ENCODE measurements at regions not wholly inside any gene's neighbourhood (a gene's known extent, or its start where the extent isn't known, plus 50 kb on each side); places are given as distances from the start of the nearest gene placed in this dataset.
"Not testable (repeated sequence)": the region's sequence is repeated elsewhere in the genome, so short reads cannot be mapped to it uniquely, and the experiment has no call there.

- Histone ChIP-seq H3K4me3 (no peak overlapping the region), H3K36me3 (ENCODE audit: low read depth) (no peaks in the 10 kb centered on the region), H3K9me2 (ENCODE audit: insufficient read depth) (no peaks in the 10 kb centered on the region), H4K20me1 (ENCODE audit: insufficient read depth) (no peaks in the 10 kb centered on the region), H2AFZ (no peak overlapping the region), H3K27ac (no peak overlapping the region), H3K79me2 (ENCODE audit: low read depth) (no peaks in the 10 kb centered on the region), H3K9me3 (ENCODE audit: insufficient read depth, low read depth) (no peaks in the 10 kb centered on the region), H3K27me3 (ENCODE audit: insufficient read depth, low read depth) (no peaks in the 10 kb centered on the region), H3F3A (ENCODE audit: insufficient read depth, low read depth) (no peaks in the 10 kb centered on the region), H3K4me2 (no peak overlapping the region), H3K4me1 (replicated peaks; ENCODE audit: insufficient read depth) (no peaks in the 10 kb centered on the region)
- ChIA-PET CTCF (no interaction called here), POLR2A (ENCODE audit: unreplicated experiment) (no interaction called here)
- BruUV-seq (replicated peaks): no TSS peak
- peak; percentile 14 to 35 for DNase-seq
- intact Hi-C loops (cut with micrococcal nuclease; ENCODE audit: unreplicated experiment): loop anchor here (5.0 to 10.0 kb wide), 2 partner anchors 269 to 427 kb away; no protein-coding TSS in a partner anchor
- TF ChIP-seq, protein P1, sequence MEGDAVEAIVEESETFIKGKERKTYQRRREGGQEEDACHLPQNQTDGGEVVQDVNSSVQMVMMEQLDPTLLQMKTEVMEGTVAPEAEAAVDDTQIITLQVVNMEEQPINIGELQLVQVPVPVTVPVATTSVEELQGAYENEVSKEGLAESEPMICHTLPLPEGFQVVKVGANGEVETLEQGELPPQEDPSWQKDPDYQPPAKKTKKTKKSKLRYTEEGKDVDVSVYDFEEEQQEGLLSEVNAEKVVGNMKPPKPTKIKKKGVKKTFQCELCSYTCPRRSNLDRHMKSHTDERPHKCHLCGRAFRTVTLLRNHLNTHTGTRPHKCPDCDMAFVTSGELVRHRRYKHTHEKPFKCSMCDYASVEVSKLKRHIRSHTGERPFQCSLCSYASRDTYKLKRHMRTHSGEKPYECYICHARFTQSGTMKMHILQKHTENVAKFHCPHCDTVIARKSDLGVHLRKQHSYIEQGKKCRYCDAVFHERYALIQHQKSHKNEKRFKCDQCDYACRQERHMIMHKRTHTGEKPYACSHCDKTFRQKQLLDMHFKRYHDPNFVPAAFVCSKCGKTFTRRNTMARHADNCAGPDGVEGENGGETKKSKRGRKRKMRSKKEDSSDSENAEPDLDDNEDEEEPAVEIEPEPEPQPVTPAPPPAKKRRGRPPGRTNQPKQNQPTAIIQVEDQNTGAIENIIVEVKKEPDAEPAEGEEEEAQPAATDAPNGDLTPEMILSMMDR (conservative IDR thresholded peaks at IDR 0.05): no peak
- no peak for TF ChIP-seq EZH2 (IDR thresholded peaks at IDR 0.05; ENCODE audit: low read depth)
Measured at GRCh38 chr4:117135634-117136354, 50.4 kb upstream of the TRAM1L1 start.

DNA sequence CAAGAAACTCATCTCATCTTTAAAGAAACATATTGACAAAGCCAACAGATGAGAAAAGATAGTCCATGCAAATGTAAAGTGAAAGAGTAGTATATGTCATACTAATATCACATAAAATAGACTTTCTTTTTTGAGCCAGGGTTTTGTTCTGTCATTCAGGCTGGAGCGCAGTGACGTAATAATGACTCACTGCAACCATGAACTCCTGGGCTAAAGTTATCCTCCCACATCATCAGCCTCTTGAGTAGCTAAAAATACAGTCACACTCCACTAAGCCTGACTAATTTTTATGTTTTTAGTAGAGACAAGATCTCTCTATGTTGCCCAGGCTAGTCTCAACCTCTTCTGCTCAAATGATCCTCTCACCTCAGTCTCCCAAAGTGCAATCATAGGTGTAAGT, 51.8 kb upstream of the TRAM1L1 start:
- no peaks in the 10 kb centered on the region for H3K27me3 ChIP-seq (ENCODE audit: insufficient read depth, low read depth)
- no peaks in the 10 kb centered on the region for H3K9me3 ChIP-seq (ENCODE audit: insufficient read depth, low read depth)
- no peaks in the 10 kb centered on the region for H3K36me3 ChIP-seq (ENCODE audit: low read depth)
- no peaks in the 10 kb centered on the region for H4K20me1 ChIP-seq (ENCODE audit: insufficient read depth)
- no peak overlapping the region for H3K27ac ChIP-seq
- peak in 1 of 2 experiments; percentile 17 for DNase-seq
- no TSS peak for BruUV-seq (replicated peaks)
- TF ChIP-seq, protein P1 (conservative IDR thresholded peaks at IDR 0.05): no peak
- TF ChIP-seq EZH2 (IDR thresholded peaks at IDR 0.05; ENCODE audit: low read depth): no peak
- no peak overlapping the region for H3K4me3 ChIP-seq
- intact Hi-C loops (cut with micrococcal nuclease; ENCODE audit: unreplicated experiment): loop anchor here (5.0 to 10.0 kb wide), 2 partner anchors 268 to 425 kb away; no protein-coding TSS in a partner anchor
- CTCF ChIA-PET: no interaction called here
- H3K4me1 ChIP-seq (replicated peaks; ENCODE audit: insufficient read depth): no peaks in the 10 kb centered on the region
- no peak overlapping the region for H2AFZ ChIP-seq
- POLR2A ChIA-PET (ENCODE audit: unreplicated experiment): no interaction called here
- H3K9me2 ChIP-seq (ENCODE audit: insufficient read depth): no peaks in the 10 kb centered on the region
- H3K79me2 ChIP-seq (ENCODE audit: low read depth): no peaks in the 10 kb centered on the region
- H3F3A ChIP-seq (ENCODE audit: insufficient read depth, low read depth): no peaks in the 10 kb centered on the region
- H3K4me2 ChIP-seq: no peak overlapping the region

GRCh38 chr4:117138732-117139131, 53.4 kb upstream of the TRAM1L1 start:
- BruUV-seq (replicated peaks); CTCF ChIA-PET: not testable (repeated sequence)

GRCh38 chr4:117154251-117154650, 68.9 kb upstream of the TRAM1L1 start:
- H3K36me3 ChIP-seq (ENCODE audit: low read depth): no peaks in the 10 kb centered on the region
- H4K20me1 ChIP-seq (ENCODE audit: insufficient read depth): no peaks in the 10 kb centered on the region
- no peaks in the 10 kb centered on the region for H3K9me2 ChIP-seq (ENCODE audit: insufficient read depth)
- no peaks in the 10 kb centered on the region for H3K79me2 ChIP-seq (ENCODE audit: low read depth)
- no peak overlapping the region for H3K4me2 ChIP-seq
- ChIA-PET POLR2A (ENCODE audit: unreplicated experiment) (no interaction called here), CTCF (no interaction called here)
- H2AFZ ChIP-seq: no peak overlapping the region
- H3K27ac ChIP-seq: no peak overlapping the region
- BruUV-seq (replicated peaks): no TSS peak
- no peaks in the 10 kb centered on the region for H3F3A ChIP-seq (ENCODE audit: insufficient read depth, low read depth)
- DNase-seq: no peak
- no peaks in the 10 kb centered on the region for H3K4me1 ChIP-seq (replicated peaks; ENCODE audit: insufficient read depth)
- no peaks in the 10 kb centered on the region for H3K9me3 ChIP-seq (ENCODE audit: insufficient read depth, low read depth)
- no peak overlapping the region for H3K4me3 ChIP-seq
- intact Hi-C loops (cut with micrococcal nuclease; ENCODE audit: unreplicated experiment): no loop called here
- TF ChIP-seq, protein P1 (conservative IDR thresholded peaks at IDR 0.05): no peak
- TF ChIP-seq EZH2 (IDR thresholded peaks at IDR 0.05; ENCODE audit: low read depth): no peak
- H3K27me3 ChIP-seq (ENCODE audit: insufficient read depth, low read depth): no peaks in the 10 kb centered on the region

More at GRCh38 chr4:117138732-117139131, 53.4 kb upstream of the TRAM1L1 start:
- H4K20me1 ChIP-seq (ENCODE audit: insufficient read depth); H3K79me2 ChIP-seq (ENCODE audit: low read depth); H3K27me3 ChIP-seq (ENCODE audit: insufficient read depth, low read depth); H3K36me3 ChIP-seq (ENCODE audit: low read depth); DNase-seq; H3K9me2 ChIP-seq (ENCODE audit: insufficient read depth); H3K4me2 ChIP-seq; H3K27ac ChIP-seq; POLR2A ChIA-PET (ENCODE audit: unreplicated experiment); H3K4me3 ChIP-seq; H3F3A ChIP-seq (ENCODE audit: insufficient read depth, low read depth); H3K9me3 ChIP-seq (ENCODE audit: insufficient read depth, low read depth); H2AFZ ChIP-seq; H3K4me1 ChIP-seq (replicated peaks; ENCODE audit: insufficient read depth): not testable (repeated sequence)
- intact Hi-C loops (cut with micrococcal nuclease; ENCODE audit: unreplicated experiment): loop anchor here (5.0 to 10.0 kb wide), 2 partner anchors 266 to 424 kb away; no protein-coding TSS in a partner anchor

Data from PC-9 (cell line).